OCI-LY1 (cell line): ENCODE measurements at regions not wholly inside any gene's neighbourhood (a gene's known extent, or its start where the extent isn't known, plus 50 kb on each side); places are given as distances from the start of the nearest gene placed in this dataset.

Experiments
- H2AFZ ChIP-seq: fragments of 200-600 bp; sonication (generic), shearing (Covaris generic); 2 replicates; pipeline ENCODE4 v1.6.0; 2014; ENCODE audit warnings: antibody characterized with exemption, mild to moderate bottlenecking, low read length
- H3F3A ChIP-seq: fragments of 200-600 bp; sonication (generic), shearing (Covaris generic); 2 replicates; pipeline ENCODE4 v1.6.0; 2014; ENCODE audit warnings: mild to moderate bottlenecking, antibody characterized with exemption, low read length, moderate library complexity; ENCODE audit not compliant: insufficient read depth
- H3K27ac ChIP-seq: fragments of 200-600 bp; sonication (generic); 2 replicates; pipeline ENCODE4 v1.5.1; 2014; ENCODE audit warnings: low read length, mixed run types, mild to moderate bottlenecking, low read depth; ENCODE audit not compliant: poor library complexity, severe bottlenecking
- H3K27me3 ChIP-seq: fragments of 200-600 bp; sonication (generic); 2 replicates; pipeline ENCODE4 v1.6.0; 2014; ENCODE audit warnings: antibody characterized with exemption, mild to moderate bottlenecking, low read length, moderate library complexity; ENCODE audit not compliant: insufficient read depth
- H3K36me3 ChIP-seq: fragments of 200-600 bp; sonication (generic); 2 replicates; pipeline ENCODE4 v1.6.1; 2014; ENCODE audit warnings: mild to moderate bottlenecking, antibody characterized with exemption, low read length, moderate library complexity, mixed read lengths; ENCODE audit not compliant: insufficient read depth
- H3K4me1 ChIP-seq: fragments of 200-600 bp; sonication (generic); 2 replicates; pipeline ENCODE4 v1.5.1; 2014; ENCODE audit warnings: mild to moderate bottlenecking, low read length, moderate library complexity; ENCODE audit not compliant: insufficient read depth, severe bottlenecking
- H3K4me2 ChIP-seq: fragments of 200-600 bp; sonication (generic), shearing (Covaris generic); 2 replicates; pipeline ENCODE4 v1.6.1; 2014; ENCODE audit warnings: low read length
- H3K4me3 ChIP-seq: fragments of 200-600 bp; sonication (generic); 2 replicates; pipeline ENCODE4 v1.5.1; 2014; ENCODE audit warnings: low read length, low read depth, mild to moderate bottlenecking, mixed read lengths; ENCODE audit not compliant: poor library complexity, severe bottlenecking
- H3K79me2 ChIP-seq: fragments of 200-600 bp; shearing (Covaris generic); 2 replicates; pipeline ENCODE4 v1.6.1; 2016; ENCODE audit warnings: mixed run types, low read length, mixed read lengths; ENCODE audit not compliant: insufficient read depth
- H3K9ac ChIP-seq: fragments of 200-600 bp; sonication (generic), shearing (Covaris generic); 2 replicates; pipeline ENCODE4 v1.6.1; 2014; ENCODE audit warnings: mild to moderate bottlenecking, low read length, mixed read lengths
- H3K9me2 ChIP-seq: fragments of 200-600 bp; sonication (generic), shearing (Covaris generic); 2 replicates; pipeline ENCODE4 v1.6.1; 2014; ENCODE audit warnings: low read depth, mild to moderate bottlenecking, low read length, mixed read lengths
- H3K9me3 ChIP-seq: fragments of 200-600 bp; shearing (Covaris generic); 2 replicates; pipeline ENCODE4 v1.6.1; 2014; ENCODE audit warnings: low read length, mixed read lengths
- H4K20me1 ChIP-seq: fragments of 200-600 bp; sonication (generic), shearing (Covaris generic); 2 replicates; pipeline ENCODE4 v1.6.0; 2016; ENCODE audit warnings: mild to moderate bottlenecking, low read length; ENCODE audit not compliant: insufficient read depth
- CTCF ChIP-seq: fragments of 200-600 bp; sonication (generic), shearing (Covaris generic); IDR thresholded peaks from 2 replicates; pipeline ENCODE4 v1.5.1; 2017; ENCODE audit warnings: mild to moderate bottlenecking, antibody characterized with exemption, low read length, moderate library complexity, mixed read lengths
- EZH2 ChIP-seq: fragments of 200-600 bp; sonication (generic), shearing (Covaris generic); IDR thresholded peaks from 2 replicates; pipeline ENCODE4 v1.8.0; 2017; ENCODE audit warnings: borderline replicate concordance, mixed run types, mild to moderate bottlenecking, antibody characterized with exemption, low read length, moderate library complexity, mixed read lengths

- no peak overlapping the region for H2AFZ ChIP-seq
- no peaks in the 10 kb centered on the region for H3K9me2 ChIP-seq
- H3K4me2 ChIP-seq: no peak overlapping the region
- H3K4me3 ChIP-seq: no peak overlapping the region
- no peaks in the 10 kb centered on the region for H4K20me1 ChIP-seq
- H3K36me3 ChIP-seq: no peaks in the 10 kb centered on the region
- no peaks in the 10 kb centered on the region for H3K4me1 ChIP-seq
- H3K9ac ChIP-seq: no peak overlapping the region
- H3K27me3 ChIP-seq: no peaks in the 10 kb centered on the region
- H3K9me3 ChIP-seq: no peaks in the 10 kb centered on the region
- no peak for TF ChIP-seq CTCF
- no peak for TF ChIP-seq EZH2
- H3K27ac ChIP-seq: no peak overlapping the region
- H3F3A ChIP-seq: no peaks in the 10 kb centered on the region
- H3K79me2 ChIP-seq: no peaks in the 10 kb centered on the region
These were observed 248.7 kb upstream of the IL12A start for GRCh38 chr3:159739969-159740368.

- Histone ChIP-seq H3K4me2 (no peak overlapping the region), H3F3A (no peaks in the 10 kb centered on the region), H3K27ac (no peak overlapping the region), H3K79me2 (no peaks in the 10 kb centered on the region), H4K20me1 (no peaks in the 10 kb centered on the region), H3K9me2 (no peaks in the 10 kb centered on the region), H3K27me3 (no peaks in the 10 kb centered on the region), H3K9ac (no peak overlapping the region), H3K36me3 (no peaks in the 10 kb centered on the region), H2AFZ (no peak overlapping the region), H3K4me1 (no peaks in the 10 kb centered on the region), H3K9me3 (no peaks in the 10 kb centered on the region), H3K4me3 (no peak overlapping the region)
- TF ChIP-seq EZH2: no peak
- TF ChIP-seq CTCF: no peak
These were observed 247.4 kb upstream of the IL12A start for GRCh38 chr3:159741281-159741680.

- Histone ChIP-seq H3K27me3 (no peaks in the 10 kb centered on the region; the same call in 1 of the 2 replicates), H2AFZ (no peak overlapping the region), H3K36me3 (no peaks in the 10 kb centered on the region), H3K9ac (no peak overlapping the region), H3K27ac (no peak overlapping the region), H3K4me3 (no peak overlapping the region), H3K79me2 (no peaks in the 10 kb centered on the region), H3F3A (no peaks in the 10 kb centered on the region), H3K9me3 (no peaks in the 10 kb centered on the region), H3K4me1 (no peaks in the 10 kb centered on the region), H3K9me2 (no peaks in the 10 kb centered on the region), H4K20me1 (no peaks in the 10 kb centered on the region), H3K4me2 (no peak overlapping the region)
- TF ChIP-seq CTCF: no peak
- no peak for TF ChIP-seq EZH2
These were observed 240.2 kb upstream of the IL12A start for GRCh38 chr3:159748425-159748824.
